HFF-Myc (cell line): ENCODE measurements at regions not wholly inside any gene's neighbourhood (a gene's known extent, or its start where the extent isn't known, plus 50 kb on each side); places are given as distances from the start of the nearest gene placed in this dataset.
A peak's percentile ranks its signal among the peaks of the same experiment; 100 is the strongest.

Source experiments
- DNase-seq: peaks from one replicate; pipeline ENCODE4 v3.0.0-alpha.2; 2011; ENCODE audit warnings: low read depth; ENCODE audit errors: extremely low read depth
- H3K4me3 ChIP-seq: replicated peaks from 2 replicates; pipeline ENCODE4 v1.5.1; 2011; ENCODE audit warnings: low read depth, mild to moderate bottlenecking, control low read depth, low read length
- TF ChIP-seq, protein P1 (sequence below): IDR thresholded peaks from 2 replicates; pipeline ENCODE4 v1.5.1; 2012; ENCODE audit warnings: mild to moderate bottlenecking, low read depth, low read length, control low read depth; ENCODE audit errors: missing control alignments

DNA sequence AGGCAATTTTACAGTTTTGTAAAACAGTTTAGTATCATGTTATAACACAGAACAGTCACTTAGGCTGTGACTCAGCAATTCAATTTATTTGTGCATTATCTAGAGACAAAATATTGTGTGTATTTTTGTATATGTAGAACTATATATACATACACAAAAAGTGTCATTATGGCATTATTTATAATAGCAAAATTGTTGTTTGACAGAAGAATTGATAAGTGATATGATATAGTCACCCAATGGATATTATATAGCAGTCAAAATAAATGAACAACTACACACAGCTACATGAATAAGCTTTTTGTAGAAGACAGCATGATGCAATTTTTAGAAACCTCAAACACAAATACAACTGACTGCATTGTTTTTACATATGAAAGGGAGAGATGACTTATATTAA lies 334.0 kb downstream of the TRIB2 start:
- TF ChIP-seq, protein P1, sequence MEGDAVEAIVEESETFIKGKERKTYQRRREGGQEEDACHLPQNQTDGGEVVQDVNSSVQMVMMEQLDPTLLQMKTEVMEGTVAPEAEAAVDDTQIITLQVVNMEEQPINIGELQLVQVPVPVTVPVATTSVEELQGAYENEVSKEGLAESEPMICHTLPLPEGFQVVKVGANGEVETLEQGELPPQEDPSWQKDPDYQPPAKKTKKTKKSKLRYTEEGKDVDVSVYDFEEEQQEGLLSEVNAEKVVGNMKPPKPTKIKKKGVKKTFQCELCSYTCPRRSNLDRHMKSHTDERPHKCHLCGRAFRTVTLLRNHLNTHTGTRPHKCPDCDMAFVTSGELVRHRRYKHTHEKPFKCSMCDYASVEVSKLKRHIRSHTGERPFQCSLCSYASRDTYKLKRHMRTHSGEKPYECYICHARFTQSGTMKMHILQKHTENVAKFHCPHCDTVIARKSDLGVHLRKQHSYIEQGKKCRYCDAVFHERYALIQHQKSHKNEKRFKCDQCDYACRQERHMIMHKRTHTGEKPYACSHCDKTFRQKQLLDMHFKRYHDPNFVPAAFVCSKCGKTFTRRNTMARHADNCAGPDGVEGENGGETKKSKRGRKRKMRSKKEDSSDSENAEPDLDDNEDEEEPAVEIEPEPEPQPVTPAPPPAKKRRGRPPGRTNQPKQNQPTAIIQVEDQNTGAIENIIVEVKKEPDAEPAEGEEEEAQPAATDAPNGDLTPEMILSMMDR, result no peak
- DNase-seq, result no peak

DNA sequence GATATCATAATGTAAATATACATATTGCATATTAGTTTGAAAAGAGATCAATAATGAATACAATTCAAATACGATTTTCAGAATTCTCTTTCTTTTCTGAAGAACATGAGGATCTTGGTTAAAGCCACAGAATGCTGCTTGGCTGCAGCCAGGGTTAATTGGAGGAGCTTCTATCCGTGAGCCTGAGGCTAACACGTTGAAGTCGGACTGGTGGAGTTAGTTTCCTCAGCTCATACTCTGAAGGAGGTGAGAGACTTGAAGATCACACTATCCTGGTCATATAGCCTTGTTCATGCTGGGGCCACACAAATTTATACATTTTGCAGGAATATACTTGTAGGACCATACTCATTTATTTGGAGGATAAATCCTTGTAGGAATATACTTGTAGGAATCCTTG lies 335.8 kb downstream of the TRIB2 start:
- DNase-seq, result no peak
- H3K4me3 ChIP-seq, result no peak overlapping the region
- TF ChIP-seq, protein P1, result no peak

More for the DNA sequence above, 334.0 kb downstream of the TRIB2 start:
- H3K4me3 ChIP-seq, result no peak overlapping the region

DNA sequence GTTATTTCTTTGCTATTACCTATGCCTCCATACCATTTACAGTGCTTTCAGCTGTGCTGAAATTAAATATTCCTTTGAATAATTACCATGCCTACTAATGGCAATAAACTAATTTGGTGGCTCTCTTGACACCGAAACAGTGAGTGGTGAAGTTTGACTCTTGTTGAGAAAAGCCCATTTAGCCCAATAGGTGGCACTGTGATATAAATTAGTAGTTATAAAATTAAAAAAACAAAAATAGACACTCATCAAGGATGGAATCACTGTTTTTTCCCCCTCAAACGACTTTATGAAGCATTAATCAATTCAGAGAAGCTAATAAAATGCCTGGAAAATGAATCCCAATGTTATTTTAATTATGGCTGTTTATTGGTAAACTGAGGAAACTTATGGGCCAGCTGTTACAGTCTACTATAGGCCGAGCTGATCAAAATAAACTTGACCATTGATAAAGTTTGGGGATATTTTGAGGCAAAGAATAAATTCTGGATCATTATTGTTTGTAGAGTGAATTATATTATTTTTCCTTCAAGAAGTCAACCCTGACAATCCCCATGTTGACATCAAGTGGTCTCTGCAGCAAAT lies 339.6 kb downstream of the TRIB2 start:
- TF ChIP-seq, protein P1, result peak; percentile 55
- DNase-seq, result no peak
- H3K4me3 ChIP-seq, result no peak overlapping the region

DNA sequence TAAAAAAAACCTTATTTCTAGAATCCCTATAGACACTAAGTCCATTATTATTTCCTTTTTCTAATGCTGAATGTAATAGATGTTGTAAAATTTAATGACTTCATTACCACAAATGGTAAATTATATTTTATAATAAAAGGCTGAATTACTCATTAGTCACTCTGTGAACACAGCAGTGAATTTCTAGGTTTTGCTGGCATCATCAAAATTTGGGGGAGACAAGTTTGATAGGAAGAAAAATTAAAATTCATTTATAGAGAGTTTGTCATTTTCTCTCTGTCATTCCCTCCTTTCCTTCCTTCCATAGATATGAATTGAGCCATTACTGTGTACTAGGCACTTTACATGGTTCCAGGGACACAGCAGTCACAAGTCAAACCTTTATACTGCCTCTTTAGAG lies 340.9 kb downstream of the TRIB2 start:
- DNase-seq, result no peak
- TF ChIP-seq, protein P1, result no peak
- H3K4me3 ChIP-seq, result no peak overlapping the region

DNA sequence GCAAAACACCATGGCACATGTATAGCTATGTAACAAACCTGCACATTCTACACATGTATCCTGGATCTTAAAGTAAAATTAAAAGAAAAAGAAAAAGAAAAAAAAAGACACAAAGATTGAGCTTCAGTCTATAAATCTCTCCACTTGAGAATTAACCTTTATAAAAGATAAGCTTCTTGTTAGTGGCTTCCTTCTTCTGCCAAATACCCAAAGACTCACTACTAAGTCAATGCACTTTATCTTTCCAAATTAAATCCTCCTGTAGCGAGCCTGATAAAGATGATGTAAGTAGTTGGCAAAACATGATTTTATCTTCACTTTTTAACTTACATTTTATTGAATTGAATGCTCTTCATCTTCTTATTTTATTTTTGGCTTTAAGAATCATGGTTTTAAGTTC lies 349.9 kb downstream of the TRIB2 start:
- no peak for DNase-seq
- H3K4me3 ChIP-seq, result no peak overlapping the region
- TF ChIP-seq, protein P1, result no peak

DNA sequence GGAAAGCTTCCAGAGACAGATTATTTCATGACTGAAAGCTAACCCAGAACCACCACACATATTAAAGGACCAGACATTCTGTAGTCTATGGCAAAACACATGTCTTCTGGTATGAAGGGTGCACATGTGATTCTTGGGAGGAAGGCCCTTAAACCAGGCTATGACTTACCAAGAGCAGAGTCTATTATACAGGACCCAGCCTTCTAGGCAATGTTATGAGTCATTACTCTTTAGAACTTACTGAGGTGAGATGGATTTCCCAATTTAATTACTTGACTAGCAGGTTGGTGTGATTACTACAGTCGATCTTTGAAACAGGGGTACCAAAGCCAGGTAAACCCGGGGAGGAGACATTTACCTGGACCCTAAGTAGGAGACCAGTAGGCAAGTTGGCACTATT lies 350.8 kb downstream of the TRIB2 start:
- H3K4me3 ChIP-seq, result no peak overlapping the region
- no peak for DNase-seq
- TF ChIP-seq, protein P1, result no peak

DNA sequence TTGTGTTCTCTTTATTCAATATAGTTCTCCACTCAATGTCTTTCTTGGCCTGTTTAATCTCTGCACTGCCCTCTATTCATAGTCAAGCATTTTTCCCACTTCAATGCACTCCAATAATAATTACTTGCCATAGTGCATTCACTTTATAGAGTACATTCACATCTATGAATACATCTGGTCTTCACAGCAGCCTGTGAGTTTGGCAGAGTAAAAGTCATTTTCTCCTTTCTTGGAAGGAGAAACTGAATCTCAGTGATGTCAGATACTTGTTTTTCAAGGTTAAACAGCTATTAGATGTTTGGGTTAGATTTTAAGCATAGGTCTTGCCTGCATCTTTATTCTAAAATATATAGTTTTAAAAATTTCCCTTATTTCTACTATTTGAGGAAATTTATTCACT lies 373.2 kb downstream of the TRIB2 start:
- DNase-seq, result no peak

More for the DNA sequence above, 373.2 kb downstream of the TRIB2 start:
- no peak overlapping the region for H3K4me3 ChIP-seq
- TF ChIP-seq, protein P1, result no peak
